Endothelial cell of umbilical vein (primary cell): ENCODE measurements at regions not wholly inside any gene's neighbourhood (a gene's known extent, or its start where the extent isn't known, plus 50 kb on each side); places are given as distances from the start of the nearest gene placed in this dataset.

Source experiments
- BruUV-seq: library from RNA; stranded (reverse); fragments of 400-500 nt; replicated peaks from 2 replicates; lab custom pipeline; 2021; lab: Mats Ljungman, UMichigan
- CTCF ChIA-PET: fragments of 300-600, 350-600 bp; sonication (Branson Sonifier 250); formaldehyde crosslinking; loops from one replicate; lab custom pipeline; 2021; ENCODE audit warnings: antibody characterized with exemption, inconsistent platforms; lab: Charles Lee
- POLR2A ChIA-PET: fragments of 300-600, 350-600 bp; sonication (Branson Sonifier 250); formaldehyde crosslinking; loops from one replicate; lab custom pipeline; 2021; ENCODE audit warnings: antibody characterized with exemption, inconsistent platforms; lab: Charles Lee
- DNase-seq: peaks from one replicate; pipeline ENCODE4 v3.0.0-alpha.2; 2011; ENCODE audit warnings: low read depth, low spot score
- FAIRE-seq: peaks from 2 replicates; lab custom pipeline; 2011; peaks lifted over from hg19 to GRCh38; lab: Jason Lieb, UNC
- H2AFZ ChIP-seq: 2 replicates; pipeline ENCODE4 v1.6.0; 2012; ENCODE audit warnings: low read depth, low read length, control low read depth, inconsistent platforms
- H3K27ac ChIP-seq: 2 replicates; pipeline ENCODE4 v1.5.1; 2011; ENCODE audit warnings: low read depth, mild to moderate bottlenecking, control low read depth, low read length, moderate library complexity; ENCODE audit not compliant: insufficient read depth
- H3K27me3 ChIP-seq, 2 experiments: 2 replicates each; pipeline versions ENCODE4 v1.6.0 to v1.6.1; 2011; ENCODE audit warnings: low read length in 2 of 2, mixed read lengths in 1 of 2; ENCODE audit not compliant: control insufficient read depth in 2 of 2, insufficient read depth in 2 of 2
- H3K36me3 ChIP-seq, 2 experiments: 2 replicates in 1 of 2; 3 replicates in 1 of 2; pipeline ENCODE4 v1.5.1; 2011; ENCODE audit warnings: low read length in 2 of 2, mild to moderate bottlenecking in 1 of 2, moderate library complexity in 1 of 2; ENCODE audit not compliant: control insufficient read depth in 2 of 2, insufficient read depth in 2 of 2; ENCODE audit errors: extremely low read depth in 1 of 2
- H3K4me1 ChIP-seq: 3 replicates; pipeline ENCODE4 v1.5.1; 2011; ENCODE audit warnings: mild to moderate bottlenecking, low read length; ENCODE audit not compliant: control insufficient read depth, insufficient read depth; ENCODE audit errors: extremely low read depth
- H3K4me2 ChIP-seq: 2 replicates; pipeline ENCODE4 v1.6.1; 2011; ENCODE audit warnings: low read length, control low read depth, mixed read lengths; ENCODE audit not compliant: insufficient read depth
- H3K4me3 ChIP-seq, 3 experiments: fragments of 200-600 bp in 1 of 3; sonication (generic), shearing (Covaris generic) in 1 of 3; replicated peaks in 1 of 3; 2 replicates each; pipeline ENCODE4 v1.5.1; 2011 to 2016; ENCODE audit warnings: control low read depth in 3 of 3, low read length in 3 of 3, mild to moderate bottlenecking in 2 of 3, inconsistent platforms in 1 of 3, low read depth in 1 of 3, moderate library complexity in 1 of 3; ENCODE audit not compliant: insufficient read depth in 1 of 3
- H3K79me2 ChIP-seq: 2 replicates; pipeline ENCODE4 v1.6.0; 2012; ENCODE audit warnings: low read length, inconsistent platforms; ENCODE audit not compliant: control insufficient read depth, insufficient read depth
- H3K9ac ChIP-seq: replicated peaks from 2 replicates; pipeline ENCODE3; 2011; ENCODE audit warnings: low read length, control low read depth; ENCODE audit not compliant: insufficient read depth; ENCODE audit errors: extremely low read depth
- H3K9me1 ChIP-seq: replicated peaks from 3 replicates; pipeline ENCODE4 v1.6.0; 2011; ENCODE audit warnings: mild to moderate bottlenecking, low read length; ENCODE audit not compliant: control insufficient read depth, insufficient read depth; ENCODE audit errors: extremely low read depth
- H3K9me3 ChIP-seq: replicated peaks from 2 replicates; pipeline ENCODE4 v1.5.1; 2012; ENCODE audit warnings: low read length, inconsistent platforms; ENCODE audit not compliant: control insufficient read depth, insufficient read depth
- H4K20me1 ChIP-seq: replicated peaks from 2 replicates; pipeline ENCODE3; 2011; ENCODE audit warnings: mild to moderate bottlenecking, low read length; ENCODE audit not compliant: control insufficient read depth, insufficient read depth; ENCODE audit errors: extremely low read depth
- EZH2 ChIP-seq: IDR thresholded peaks from 2 replicates; pipeline ENCODE4 v1.6.1; 2012; ENCODE audit warnings: borderline replicate concordance, low read depth, mild to moderate bottlenecking, moderate library complexity, low read length, inconsistent platforms; ENCODE audit not compliant: severe bottlenecking
- FOS ChIP-seq: IDR thresholded peaks from 2 replicates; pipeline ENCODE4 v1.6.1; 2011; ENCODE audit warnings: mild to moderate bottlenecking, low read length, moderate library complexity, borderline replicate concordance; ENCODE audit not compliant: insufficient read depth
- GATA2 ChIP-seq: IDR thresholded peaks from 2 replicates; pipeline ENCODE4 v1.7.0; 2011; ENCODE audit warnings: low read depth, mild to moderate bottlenecking, moderate library complexity, mixed read lengths, low read length; ENCODE audit not compliant: insufficient read length, insufficient read depth
- JUN ChIP-seq: IDR thresholded peaks from 2 replicates; pipeline ENCODE4 v1.6.1; 2011; ENCODE audit warnings: borderline replicate concordance, low read depth; ENCODE audit not compliant: insufficient read length, insufficient read depth
- MYC ChIP-seq: IDR thresholded peaks from one replicate; pipeline ENCODE4 v1.6.1; 2011; ENCODE audit warnings: mild to moderate bottlenecking, low read depth, low read length
- POLR2A ChIP-seq: IDR thresholded peaks from 2 replicates; pipeline ENCODE4 v1.6.1; 2012; ENCODE audit warnings: low read depth, mild to moderate bottlenecking, control low read depth, low read length
- POLR2AphosphoS5 ChIP-seq: IDR thresholded peaks from 2 replicates; pipeline ENCODE4 v1.6.1; 2012; ENCODE audit warnings: low read depth, mild to moderate bottlenecking, control low read depth, low read length, moderate library complexity; ENCODE audit not compliant: insufficient read depth
- dilution Hi-C: fragments of 300-500 bp; cut with MboI; formaldehyde crosslinking; loops from one replicate; pipeline ENCODE4 v1.15.0; 2019; ENCODE audit warnings: low sequenced_read_pairs; ENCODE audit not compliant: extremely low pct_ligation_motif_present
- intact Hi-C: fragments of 100-400 bp; cut with micrococcal nuclease; formaldehyde crosslinking; loops from one replicate; pipeline ENCODE4 v1.10.0; 2022
- TF ChIP-seq, protein P1 (sequence below): IDR thresholded peaks from 2 replicates; pipeline ENCODE4 v1.6.1; 2011; ENCODE audit not compliant: insufficient read depth, insufficient read length
- TF ChIP-seq, protein P2 (sequence below), 2 donors: IDR thresholded peaks; 1 replicate in 1 of 2; 2 replicates in 1 of 2; pipeline ENCODE4 v1.5.1; 2011; ENCODE audit warnings: low read length in 2 of 2, mild to moderate bottlenecking in 2 of 2, moderate library complexity in 2 of 2, control low read depth in 1 of 2, inconsistent platforms in 1 of 2, low read depth in 1 of 2; ENCODE audit not compliant: insufficient read depth in 1 of 2; ENCODE audit errors: extremely low read depth in 1 of 2

DNA sequence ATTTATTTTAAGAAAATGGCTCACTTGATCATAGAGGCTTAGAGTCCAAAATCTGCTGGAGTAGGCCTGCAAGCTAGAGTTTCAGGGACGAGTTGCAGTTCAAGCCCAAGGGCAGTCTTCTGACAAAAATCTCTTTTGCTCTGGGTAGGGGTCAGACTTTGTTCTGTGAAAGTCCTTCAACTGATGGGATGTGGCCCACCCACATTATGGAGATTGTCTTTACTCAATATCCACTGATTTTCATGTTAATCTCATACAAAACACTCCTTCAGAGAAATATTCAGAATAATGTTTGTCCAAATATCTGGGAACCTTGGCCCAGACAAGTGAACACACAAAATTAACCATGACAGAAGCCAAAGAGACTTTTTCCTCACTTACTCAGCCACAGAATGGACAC lies 98.6 kb upstream of the RSPO3 start:
- no TSS peak for BruUV-seq
- intact Hi-C loops, result loop anchor here (2.0 kb wide), 1 partner anchor 71 kb away; no protein-coding TSS in a partner anchor
- H3K27ac ChIP-seq, result no peak overlapping the region
- POLR2A ChIA-PET, result no interaction called here
- H4K20me1 ChIP-seq, result peaks cover 2% of the 10 kb centered on the region
- no peaks in the 10 kb centered on the region for H3K4me1 ChIP-seq
- no peak overlapping the region for H3K4me2 ChIP-seq
- no peak for FAIRE-seq
- no peak overlapping the region for H3K4me3 ChIP-seq
- H3K36me3 ChIP-seq, result no peaks in the 10 kb centered on the region
- dilution Hi-C loops, result no loop called here
- H3K9me3 ChIP-seq, result no peaks in the 10 kb centered on the region
- no peak for DNase-seq
- CTCF ChIA-PET, result interaction anchor here (1.6 kb wide), 1 partner anchor 16 kb away, joined by 4 read pairs; no protein-coding TSS in a partner anchor
- H3K9me1 ChIP-seq, result no peaks in the 10 kb centered on the region
- no peaks in the 10 kb centered on the region for H3K79me2 ChIP-seq
- TF ChIP-seq FOS, result no peak
- no peak for TF ChIP-seq JUN
- no peak for TF ChIP-seq MYC
- TF ChIP-seq, protein P1, sequence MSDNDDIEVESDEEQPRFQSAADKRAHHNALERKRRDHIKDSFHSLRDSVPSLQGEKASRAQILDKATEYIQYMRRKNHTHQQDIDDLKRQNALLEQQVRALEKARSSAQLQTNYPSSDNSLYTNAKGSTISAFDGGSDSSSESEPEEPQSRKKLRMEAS, result no peak
- TF ChIP-seq, protein P2, sequence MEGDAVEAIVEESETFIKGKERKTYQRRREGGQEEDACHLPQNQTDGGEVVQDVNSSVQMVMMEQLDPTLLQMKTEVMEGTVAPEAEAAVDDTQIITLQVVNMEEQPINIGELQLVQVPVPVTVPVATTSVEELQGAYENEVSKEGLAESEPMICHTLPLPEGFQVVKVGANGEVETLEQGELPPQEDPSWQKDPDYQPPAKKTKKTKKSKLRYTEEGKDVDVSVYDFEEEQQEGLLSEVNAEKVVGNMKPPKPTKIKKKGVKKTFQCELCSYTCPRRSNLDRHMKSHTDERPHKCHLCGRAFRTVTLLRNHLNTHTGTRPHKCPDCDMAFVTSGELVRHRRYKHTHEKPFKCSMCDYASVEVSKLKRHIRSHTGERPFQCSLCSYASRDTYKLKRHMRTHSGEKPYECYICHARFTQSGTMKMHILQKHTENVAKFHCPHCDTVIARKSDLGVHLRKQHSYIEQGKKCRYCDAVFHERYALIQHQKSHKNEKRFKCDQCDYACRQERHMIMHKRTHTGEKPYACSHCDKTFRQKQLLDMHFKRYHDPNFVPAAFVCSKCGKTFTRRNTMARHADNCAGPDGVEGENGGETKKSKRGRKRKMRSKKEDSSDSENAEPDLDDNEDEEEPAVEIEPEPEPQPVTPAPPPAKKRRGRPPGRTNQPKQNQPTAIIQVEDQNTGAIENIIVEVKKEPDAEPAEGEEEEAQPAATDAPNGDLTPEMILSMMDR (IDR thresholded peaks at IDR 0.05; ENCODE audit: extremely low read depth in 1 of 2, insufficient read depth in 1 of 2, low read depth in 1 of 2, low read length in 2 of 2), result no peak
- TF ChIP-seq POLR2AphosphoS5, result no peak
- no peak for TF ChIP-seq GATA2
- no peak for TF ChIP-seq EZH2
- TF ChIP-seq POLR2A, result no peak
- H2AFZ ChIP-seq, result no peak overlapping the region
- H3K27me3 ChIP-seq, result no peaks in the 10 kb centered on the region
- no peak overlapping the region for H3K9ac ChIP-seq
